GM08714 (cell line): ENCODE measurements at regions not wholly inside any gene's neighbourhood (a gene's known extent, or its start where the extent isn't known, plus 50 kb on each side); places are given as distances from the start of the nearest gene placed in this dataset.

Experiments used
- H3K4me3 ChIP-seq: fragments of 200-500 bp; sonication (Bioruptor generic); 2 replicates; pipeline ENCODE4 v1.5.1; 2014; ENCODE audit warnings: mild to moderate bottlenecking, low read length, inconsistent platforms
- ZNF274 ChIP-seq: IDR thresholded peaks from 2 replicates; pipeline ENCODE4 v1.6.1; 2012; ENCODE audit warnings: mild to moderate bottlenecking, low read depth, low read length

- H3K4me3 ChIP-seq = no peak overlapping the region
- TF ChIP-seq ZNF274 = no peak
Observed at GRCh38 chr11:104365676-104366075, 201.7 kb upstream of the PDGFD start.

GRCh38 chr11:104361975-104362374 lies 198.0 kb upstream of the PDGFD start:
- H3K4me3 ChIP-seq = no peak overlapping the region
- TF ChIP-seq ZNF274 = no peak

GRCh38 chr11:104352036-104352435 lies 188.1 kb upstream of the PDGFD start:
- H3K4me3 ChIP-seq = no peak overlapping the region
- no peak for TF ChIP-seq ZNF274

GRCh38 chr11:104343578-104343977 lies 179.6 kb upstream of the PDGFD start:
- no peak overlapping the region for H3K4me3 ChIP-seq
- TF ChIP-seq ZNF274 = no peak

DNA sequence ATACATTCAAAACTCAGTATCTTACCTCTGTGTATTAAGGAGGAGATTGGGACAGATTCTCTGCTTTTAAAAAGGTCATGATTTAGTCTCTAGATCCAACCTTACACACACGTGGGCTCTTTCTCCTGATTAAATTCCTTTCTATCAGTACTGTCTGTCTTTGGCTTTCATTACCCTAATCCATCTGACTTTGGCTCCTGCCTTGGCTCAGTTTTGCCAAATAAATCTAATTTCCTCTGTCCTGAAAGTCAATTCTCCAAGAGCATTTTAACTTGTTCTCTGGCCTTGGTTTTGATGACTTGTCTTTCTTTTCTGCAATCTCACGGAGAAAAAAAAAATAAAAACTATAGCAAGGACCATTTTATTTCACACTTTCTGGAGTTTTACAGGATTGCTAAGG lies 176.6 kb upstream of the PDGFD start:
- no peak for TF ChIP-seq ZNF274
- no peak overlapping the region for H3K4me3 ChIP-seq

GRCh38 chr11:104339380-104339831 lies 175.5 kb upstream of the PDGFD start:
- TF ChIP-seq ZNF274 = no peak
- H3K4me3 ChIP-seq = no peak overlapping the region

GRCh38 chr11:104338186-104338585 lies 174.2 kb upstream of the PDGFD start:
- H3K4me3 ChIP-seq = no peak overlapping the region
- TF ChIP-seq ZNF274 = no peak

DNA sequence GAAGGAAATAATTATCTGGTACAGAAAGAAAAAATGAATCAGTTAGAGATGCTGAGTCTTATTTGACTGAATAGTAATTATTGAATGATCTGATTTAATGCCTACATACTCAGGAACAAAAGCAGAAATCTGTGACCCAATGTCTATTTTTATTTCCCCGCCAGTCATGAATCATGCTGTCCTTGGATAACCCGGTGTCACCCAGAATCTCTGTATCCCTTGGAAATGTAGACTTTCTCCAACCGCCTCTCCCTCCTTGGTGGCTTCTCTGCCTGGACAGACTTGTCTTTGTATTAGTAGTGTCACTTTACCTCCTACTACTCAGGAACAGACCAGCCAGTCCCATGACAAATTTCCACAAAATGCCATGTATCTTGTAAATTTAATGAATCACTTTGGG lies 173.3 kb upstream of the PDGFD start:
- no peak overlapping the region for H3K4me3 ChIP-seq
- TF ChIP-seq ZNF274 = no peak

DNA sequence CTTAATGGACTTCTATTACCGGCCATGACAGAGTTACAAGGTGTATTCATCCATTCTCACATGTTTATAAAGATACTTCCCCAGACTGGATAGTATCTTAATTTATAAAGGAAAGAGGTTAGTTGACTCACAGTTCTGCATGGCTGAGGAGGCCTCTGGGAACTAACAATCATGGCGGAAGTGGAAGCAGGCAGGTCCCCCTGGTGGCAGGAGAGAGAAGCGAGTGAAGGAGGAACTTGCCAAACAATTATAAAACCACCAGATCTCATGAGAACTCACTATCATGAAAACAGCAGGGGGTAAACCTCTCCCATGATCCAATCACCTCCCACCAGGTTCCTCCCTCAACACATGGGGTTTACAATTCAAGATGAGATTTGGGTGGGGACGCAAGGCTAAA lies 170.0 kb upstream of the PDGFD start:
- no peak overlapping the region for H3K4me3 ChIP-seq

GRCh38 chr11:104332110-104332509 lies 168.2 kb upstream of the PDGFD start:
- TF ChIP-seq ZNF274 = no peak
- H3K4me3 ChIP-seq = no peak overlapping the region

More for the DNA sequence above, 170.0 kb upstream of the PDGFD start:
- no peak for TF ChIP-seq ZNF274

DNA sequence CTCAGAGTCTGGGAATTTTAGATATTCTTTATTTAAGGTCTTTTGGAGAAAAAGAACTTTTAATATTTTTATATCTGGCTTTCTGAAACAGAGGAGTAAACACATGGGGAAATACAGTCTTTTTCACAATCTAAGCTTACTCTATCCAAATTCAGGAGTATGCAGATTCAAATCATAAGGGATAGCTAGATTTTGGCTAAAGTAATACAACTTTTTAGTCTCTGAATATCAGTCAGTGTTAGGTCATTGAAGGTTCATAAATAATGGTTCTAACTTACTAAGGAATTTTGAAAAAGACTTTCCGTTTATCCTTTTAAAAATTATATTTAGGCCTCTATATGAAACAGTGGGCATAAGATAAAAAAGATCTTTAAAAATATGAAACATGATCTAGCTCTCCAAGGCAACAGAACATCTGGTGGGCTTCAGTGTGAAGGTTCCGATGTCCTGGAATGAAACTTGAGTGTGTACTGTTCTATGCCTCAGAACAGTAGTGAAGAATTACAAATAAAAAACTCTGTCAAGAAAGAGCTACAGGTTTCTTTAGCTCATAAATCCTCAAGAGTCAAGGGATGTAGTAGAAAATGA lies 165.2 kb upstream of the PDGFD start:
- no peak for TF ChIP-seq ZNF274
- no peak overlapping the region for H3K4me3 ChIP-seq

DNA sequence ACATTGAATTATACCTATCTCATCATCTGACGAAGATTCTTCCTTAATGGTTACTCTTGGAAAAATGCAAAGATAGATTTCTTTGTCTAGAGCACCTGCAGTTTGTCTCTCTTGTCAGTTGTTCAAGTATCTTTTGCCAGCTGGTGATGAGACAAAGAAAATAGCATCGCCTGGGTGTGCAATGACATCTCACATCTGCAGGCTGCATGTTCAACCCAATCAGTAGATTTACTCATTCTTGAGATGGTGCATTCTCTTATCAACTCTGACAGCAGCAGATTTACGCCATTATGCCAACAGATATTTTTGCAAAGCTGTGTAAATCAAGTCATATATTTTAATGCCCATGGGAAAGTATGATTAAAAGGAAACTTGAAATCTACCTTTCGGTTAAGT lies 164.6 kb upstream of the PDGFD start:
- no peak for TF ChIP-seq ZNF274
- no peak overlapping the region for H3K4me3 ChIP-seq

DNA sequence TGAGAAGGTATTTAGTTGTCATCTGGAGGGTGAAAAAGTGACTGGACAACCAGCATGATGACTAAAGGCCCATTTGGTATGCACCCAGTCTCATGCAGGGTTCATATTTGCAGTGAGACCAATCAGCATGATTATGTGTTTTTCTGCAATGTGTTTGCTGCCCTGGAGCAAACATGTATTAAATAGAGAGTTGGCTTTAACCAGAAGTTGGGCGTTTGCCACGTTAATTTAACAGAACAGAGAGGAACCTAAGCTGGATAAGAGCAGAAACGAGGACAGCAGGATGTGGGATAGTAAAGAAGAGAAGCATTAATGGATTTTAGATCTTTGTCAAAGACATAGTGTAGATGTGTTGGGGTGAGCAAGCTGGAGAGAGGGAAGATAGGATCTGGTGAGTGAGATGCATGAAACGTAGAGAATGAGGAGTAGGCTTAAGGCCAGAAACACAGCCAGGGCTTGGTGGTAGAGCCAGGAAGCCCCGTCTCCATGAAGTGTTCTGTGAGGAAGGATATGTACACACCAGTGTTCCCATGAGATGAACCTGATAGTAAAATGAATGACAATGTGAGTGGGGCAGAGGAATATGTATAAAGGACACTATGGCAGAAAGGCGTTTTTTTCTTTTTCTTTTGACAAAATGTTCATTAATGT lies 164.0 kb upstream of the PDGFD start:
- no peak for TF ChIP-seq ZNF274
- no peak overlapping the region for H3K4me3 ChIP-seq

DNA sequence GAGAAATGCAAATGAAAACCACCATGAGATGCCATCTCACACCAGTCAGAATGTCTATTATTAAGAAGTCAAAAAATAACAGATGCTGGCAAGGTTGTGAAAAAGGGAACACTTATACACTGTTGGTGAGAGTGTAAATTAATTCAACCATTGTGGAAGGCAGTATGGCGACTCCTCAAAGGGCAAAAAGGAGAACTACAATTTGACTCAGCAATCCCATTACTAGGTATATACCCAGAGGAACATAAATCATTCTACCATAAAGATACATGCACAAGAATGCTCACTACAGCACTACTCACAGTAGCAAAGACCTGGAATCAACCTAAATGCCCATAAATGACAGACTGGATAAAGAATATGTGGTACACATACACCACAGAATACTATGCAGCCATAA lies 161.1 kb upstream of the PDGFD start:
- TF ChIP-seq ZNF274 = no peak
- H3K4me3 ChIP-seq = no peak overlapping the region

DNA sequence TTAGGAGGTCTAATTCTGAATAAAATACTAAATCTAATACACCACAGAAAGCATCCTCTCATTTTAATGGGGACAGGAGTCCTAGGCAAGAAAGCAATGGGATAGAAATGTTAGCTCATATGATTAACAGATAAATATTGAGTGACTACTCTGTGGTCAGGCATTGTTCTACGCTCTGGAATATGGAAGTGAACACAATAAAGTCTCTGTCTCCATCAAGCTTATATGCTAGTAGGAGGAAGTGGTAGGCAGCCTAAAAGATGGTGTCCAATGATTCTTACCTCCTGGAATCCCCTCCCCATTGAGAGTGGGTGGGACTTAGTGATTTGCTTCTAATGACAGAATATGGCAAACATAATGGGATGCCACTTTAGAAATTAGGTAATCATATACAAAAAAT lies 160.3 kb upstream of the PDGFD start:
- TF ChIP-seq ZNF274 = no peak
- H3K4me3 ChIP-seq = no peak overlapping the region

DNA sequence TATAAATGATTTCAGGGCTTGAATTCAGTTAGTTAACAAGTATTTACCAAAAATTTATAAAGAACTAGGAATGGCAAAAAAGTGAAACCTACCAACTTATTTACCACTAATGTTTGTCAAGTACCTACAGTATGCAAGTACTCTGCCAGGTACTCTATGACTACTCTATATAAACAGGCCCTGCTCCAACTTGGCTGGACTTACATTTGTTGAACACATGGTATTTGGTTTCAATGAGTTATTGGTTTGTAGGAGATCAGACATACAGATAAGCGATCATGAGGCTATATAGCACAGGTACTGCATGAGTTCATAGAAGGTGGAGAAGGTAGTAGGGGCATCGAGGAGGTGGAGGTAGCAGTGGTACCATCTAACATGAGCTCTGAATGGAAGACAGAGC lies 159.9 kb upstream of the PDGFD start:
- no peak for TF ChIP-seq ZNF274
- no peak overlapping the region for H3K4me3 ChIP-seq

DNA sequence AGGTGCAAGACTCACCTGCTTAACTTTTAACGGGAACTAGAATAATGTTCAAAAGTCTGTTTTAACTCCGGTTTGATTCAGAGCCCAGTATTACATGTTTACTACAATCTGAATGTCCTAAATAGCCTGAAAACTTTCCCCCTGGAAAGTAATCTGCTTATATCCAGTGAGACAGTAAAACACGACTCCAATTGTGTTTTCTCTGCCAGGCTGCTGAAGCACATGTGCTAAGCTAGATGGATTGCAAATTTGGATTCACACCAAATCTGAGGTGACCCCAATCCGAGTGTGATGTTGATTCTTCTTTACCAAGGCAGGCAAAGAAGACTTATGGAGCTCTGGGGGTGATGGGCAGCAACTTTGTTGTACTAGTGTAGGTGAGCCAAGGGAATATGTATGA lies 158.7 kb upstream of the PDGFD start:
- no peak overlapping the region for H3K4me3 ChIP-seq
- TF ChIP-seq ZNF274 = no peak
